K562 (cell line): ENCODE measurements at regions not wholly inside any gene's neighbourhood (a gene's known extent, or its start where the extent isn't known, plus 50 kb on each side); places are given as distances from the start of the nearest gene placed in this dataset.

Source experiments
- CBFB ChIP-seq: sonication (generic); formaldehyde crosslinking; IDR thresholded peaks from 2 replicates; pipeline ENCODE4 v1.4.0; 2020; ENCODE audit warnings: mild to moderate bottlenecking, missing genetic modification reagents
- CBX8 ChIP-seq: fragments of 200-600 bp; sonication (generic); IDR thresholded peaks from 2 replicates; pipeline ENCODE4 v1.6.1; 2012; ENCODE audit warnings: borderline replicate concordance, mixed run types, low read depth, mild to moderate bottlenecking, moderate library complexity, mixed read lengths, low read length, control low read depth, inconsistent platforms; ENCODE audit not compliant: poor library complexity, severe bottlenecking; ENCODE audit errors: extremely low read depth
- DLX4 ChIP-seq: fragments of 250-450 bp; sonication (Bioruptor Pico); IDR thresholded peaks from 2 replicates; pipeline ENCODE4 v1.6.1; 2021; ENCODE audit warnings: mild to moderate bottlenecking
- E4F1 ChIP-seq: fragments of 250-450 bp; sonication (Bioruptor Pico); IDR thresholded peaks from 2 replicates; pipeline ENCODE4 v1.5.0; 2021; ENCODE audit warnings: mild to moderate bottlenecking, borderline replicate concordance
- ERF ChIP-seq: fragments of 450-650 bp; formaldehyde crosslinking; IDR thresholded peaks from 2 replicates; pipeline ENCODE4 v1.4.0; 2020; ENCODE audit warnings: mild to moderate bottlenecking, mixed read lengths
- FOXJ2 ChIP-seq: fragments of 200-800 bp; sonication (Bioruptor generic); IDR thresholded peaks from 2 replicates; pipeline ENCODE4 v1.6.1; 2016; ENCODE audit warnings: missing genetic modification characterization, missing compliant biosample characterization
- FOXP1 ChIP-seq: sonication (generic); formaldehyde crosslinking; IDR thresholded peaks from 2 replicates; pipeline ENCODE4 v1.8.0; 2022; ENCODE audit warnings: mild to moderate bottlenecking, missing genetic modification reagents
- GATAD2B ChIP-seq: fragments of 450-650 bp; IDR thresholded peaks from 2 replicates; pipeline ENCODE4 v1.6.1; 2017; ENCODE audit warnings: mild to moderate bottlenecking, borderline replicate concordance
- GTF3C2 ChIP-seq: IDR thresholded peaks from 3 replicates; pipeline ENCODE4 v1.6.1; 2011; ENCODE audit warnings: borderline replicate concordance, mild to moderate bottlenecking, moderate library complexity; ENCODE audit not compliant: insufficient read length; ENCODE audit errors: extremely low read depth
- HNRNPL ChIP-seq: fragments of 200-400 bp; formaldehyde crosslinking; IDR thresholded peaks from 2 replicates; pipeline ENCODE4 v1.6.1; 2017; ENCODE audit warnings: low read depth, mild to moderate bottlenecking, low read length
- HSF4 ChIP-seq: fragments of 250-450 bp; sonication (Bioruptor Pico); IDR thresholded peaks from 2 replicates; pipeline ENCODE4 v2.1.2; 2022; ENCODE audit warnings: mild to moderate bottlenecking, moderate library complexity, borderline replicate concordance
- LEF1 ChIP-seq: fragments of 450-650 bp; IDR thresholded peaks from 2 replicates; pipeline ENCODE4 v1.6.1; 2016; ENCODE audit warnings: mild to moderate bottlenecking
- MAFG ChIP-seq: fragments of 450-650 bp; conservative IDR thresholded peaks from 2 replicates; pipeline ENCODE4 v1.6.1; 2016; ENCODE audit warnings: missing genetic modification characterization, missing compliant biosample characterization
- MTA3 ChIP-seq: fragments of 450-650 bp; formaldehyde crosslinking; IDR thresholded peaks from 2 replicates; pipeline ENCODE4 v1.6.1; 2017; ENCODE audit warnings: mild to moderate bottlenecking, borderline replicate concordance
- NFYB ChIP-seq: IDR thresholded peaks from 2 replicates; pipeline ENCODE4 v1.6.1; 2011; ENCODE audit warnings: mild to moderate bottlenecking, moderate library complexity; ENCODE audit not compliant: insufficient read length; ENCODE audit errors: extremely low read depth
- POU5F1 ChIP-seq: fragments of 150-350 bp; IDR thresholded peaks from 2 replicates; pipeline ENCODE4 v1.6.1; 2014; ENCODE audit warnings: borderline replicate concordance, low read length, low read depth, mild to moderate bottlenecking; ENCODE audit not compliant: partially characterized antibody
- PURB ChIP-seq: sonication (generic); formaldehyde crosslinking; IDR thresholded peaks from 2 replicates; pipeline ENCODE4 v1.9.0; 2021; ENCODE audit warnings: low read depth, mild to moderate bottlenecking, missing genetic modification reagents
- STAT5A ChIP-seq: IDR thresholded peaks from 2 replicates; pipeline ENCODE4 v1.6.1; 2012; ENCODE audit warnings: low read length, inconsistent platforms, borderline replicate concordance
- SUPT5H ChIP-seq: fragments of 450-650 bp; IDR thresholded peaks from 2 replicates; pipeline ENCODE4 v1.6.1; 2016
- TAF7 ChIP-seq: fragments of 450-650 bp; IDR thresholded peaks from 2 replicates; pipeline ENCODE4 v1.6.1; 2016; ENCODE audit warnings: missing genetic modification characterization, missing compliant biosample characterization
- TGIF2 ChIP-seq: sonication (generic); formaldehyde crosslinking; IDR thresholded peaks from 2 replicates; pipeline ENCODE4 v1.8.1; 2022; ENCODE audit warnings: mild to moderate bottlenecking, missing genetic modification reagents, moderate library complexity
- ZNF140 ChIP-seq: fragments of 250-450 bp; sonication (Bioruptor Pico); IDR thresholded peaks from 2 replicates; pipeline ENCODE4 v1.8.0; 2021; ENCODE audit warnings: moderate library complexity, mild to moderate bottlenecking, inconsistent platforms
- ZNF644 ChIP-seq: fragments of 200-800 bp; sonication (Bioruptor generic); IDR thresholded peaks from 2 replicates; pipeline ENCODE4 v1.6.1; 2016; ENCODE audit warnings: low read depth, missing genetic modification characterization, missing compliant biosample characterization

- TF ChIP-seq DLX4 (CRISPR knock-in tag) (no peak), GTF3C2 (no peak), SUPT5H (no peak), FOXJ2 (tag) (no peak), MAFG (peak; percentile 82), STAT5A (no peak), LEF1 (no peak), GATAD2B (0 out of 2 replicates have a peak, but pooled peaks have one; percentile 60), TGIF2 (no peak), HNRNPL (no peak), NFYB (no peak), CBFB (CRISPR knock-in tag) (no peak), MTA3 (no peak), CBX8 (no peak), ERF (CRISPR knock-in tag) (no peak), E4F1 (no peak), ZNF140 (no peak), PURB (CRISPR knock-in tag) (no peak), ZNF644 (no peak), POU5F1 (no peak), HSF4 (CRISPR knock-in tag) (no peak), TAF7 (tag) (no peak), FOXP1 (no peak)
These were observed 91.1 kb upstream of the GNAZ start (continued) for GRCh38 chr22:22979121-22979724.
